ENCODE measurements at regions not wholly inside any gene's neighbourhood (a gene's known extent, or its start where the extent isn't known, plus 50 kb on each side); places are given as distances from the start of the nearest gene placed in this dataset.
A peak's percentile ranks its signal among the peaks of the same experiment; 100 is the strongest.

DNA sequence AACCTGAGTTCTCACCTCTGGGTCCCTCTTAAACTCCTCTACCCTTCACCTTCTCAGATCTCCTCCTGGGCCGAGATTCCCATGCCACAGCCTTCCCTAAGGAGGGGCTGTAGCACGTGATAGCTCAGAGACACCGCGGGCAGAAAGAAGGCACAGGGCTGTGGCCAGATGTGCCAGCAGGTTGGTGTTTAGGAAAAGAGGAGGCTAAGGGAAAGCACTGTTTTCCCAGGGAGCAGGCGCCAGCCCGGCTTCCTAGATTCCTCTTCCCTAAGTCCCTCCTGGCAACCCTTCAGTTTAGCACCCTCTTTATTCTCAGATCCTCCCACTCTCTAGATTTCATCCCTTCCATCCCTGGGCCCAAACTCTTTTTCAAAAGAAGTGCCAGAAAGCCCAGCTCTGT is 59.4 kb upstream of the CCNG1 start:
- H3K4me1 ChIP-seq (ENCODE audit: insufficient read depth), result peaks cover 2% of the 10 kb centered on the region
- no peaks in the 10 kb centered on the region for H3K9me3 ChIP-seq
- no peak for DNase-seq
- H3K27ac ChIP-seq, result no peak overlapping the region
- H3K27me3 ChIP-seq, result no peaks in the 10 kb centered on the region
- WGBS, 3 donors, result 84 to 86% (median 85%) methylated on average over 6 of the region's 6 CpGs
- no peaks in the 10 kb centered on the region for H3K36me3 ChIP-seq
- TF ChIP-seq POLR2A (IDR thresholded peaks at IDR 0.05), result no peak
- no peak for TF ChIP-seq EP300 (IDR thresholded peaks at IDR 0.05)
- TF ChIP-seq, protein P1, sequence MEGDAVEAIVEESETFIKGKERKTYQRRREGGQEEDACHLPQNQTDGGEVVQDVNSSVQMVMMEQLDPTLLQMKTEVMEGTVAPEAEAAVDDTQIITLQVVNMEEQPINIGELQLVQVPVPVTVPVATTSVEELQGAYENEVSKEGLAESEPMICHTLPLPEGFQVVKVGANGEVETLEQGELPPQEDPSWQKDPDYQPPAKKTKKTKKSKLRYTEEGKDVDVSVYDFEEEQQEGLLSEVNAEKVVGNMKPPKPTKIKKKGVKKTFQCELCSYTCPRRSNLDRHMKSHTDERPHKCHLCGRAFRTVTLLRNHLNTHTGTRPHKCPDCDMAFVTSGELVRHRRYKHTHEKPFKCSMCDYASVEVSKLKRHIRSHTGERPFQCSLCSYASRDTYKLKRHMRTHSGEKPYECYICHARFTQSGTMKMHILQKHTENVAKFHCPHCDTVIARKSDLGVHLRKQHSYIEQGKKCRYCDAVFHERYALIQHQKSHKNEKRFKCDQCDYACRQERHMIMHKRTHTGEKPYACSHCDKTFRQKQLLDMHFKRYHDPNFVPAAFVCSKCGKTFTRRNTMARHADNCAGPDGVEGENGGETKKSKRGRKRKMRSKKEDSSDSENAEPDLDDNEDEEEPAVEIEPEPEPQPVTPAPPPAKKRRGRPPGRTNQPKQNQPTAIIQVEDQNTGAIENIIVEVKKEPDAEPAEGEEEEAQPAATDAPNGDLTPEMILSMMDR (IDR thresholded peaks at IDR 0.05), result no peak
- intact Hi-C loops (cut with DNase I), result no loop called here
- no peak overlapping the region for H3K4me3 ChIP-seq

DNA sequence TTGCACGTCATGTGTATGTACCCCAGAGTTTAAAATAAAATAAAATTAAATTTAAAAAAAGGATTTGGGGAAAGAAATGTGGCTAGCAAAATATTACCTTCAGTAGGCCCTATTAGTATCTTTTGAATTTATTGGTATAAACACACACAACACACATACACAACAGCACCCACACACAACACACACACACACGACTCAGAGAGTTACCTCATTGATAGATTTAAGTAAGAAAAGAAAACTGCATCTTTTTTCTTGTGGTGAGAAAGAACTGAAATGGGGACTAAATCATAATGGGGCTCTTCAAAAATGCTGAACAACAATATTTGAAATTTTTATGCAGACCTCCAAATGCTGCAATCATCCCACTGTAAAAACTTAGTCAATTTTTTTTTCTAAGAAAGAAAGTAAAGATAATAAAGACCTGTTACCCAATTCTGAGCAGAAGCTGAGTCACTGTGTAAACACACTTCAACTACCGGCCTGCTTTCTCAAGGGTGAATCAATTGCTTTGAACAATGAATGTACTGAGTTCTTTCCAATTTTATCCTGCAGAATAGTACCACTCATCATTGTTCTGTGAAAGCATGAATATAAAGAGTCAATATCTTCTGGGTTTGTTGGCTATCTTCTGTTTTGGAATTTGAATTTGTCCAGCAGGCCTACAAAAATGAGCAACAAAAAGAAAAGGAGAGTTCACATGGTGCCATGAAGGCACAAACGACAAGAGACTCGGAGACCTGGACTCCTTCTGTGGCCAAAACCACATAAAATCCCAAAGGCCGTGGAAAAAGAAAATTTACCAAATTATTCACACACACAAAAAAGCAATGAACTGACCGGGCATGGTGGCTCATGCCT is 57.9 kb upstream of the CCNG1 start:
- intact Hi-C loops (cut with DNase I), result no loop called here
- WGBS, 3 donors, result 32 to 59% (median 42%) methylated on average over 7 of the region's 7 CpGs
- no peak for TF ChIP-seq POLR2A (IDR thresholded peaks at IDR 0.05)
- TF ChIP-seq, protein P1 (IDR thresholded peaks at IDR 0.05), result no peak
- TF ChIP-seq EP300 (IDR thresholded peaks at IDR 0.05), result no peak
- no peak for DNase-seq
- Histone ChIP-seq H3K36me3 (no peaks in the 10 kb centered on the region), H3K27me3 (no peaks in the 10 kb centered on the region), H3K4me3 (no peak overlapping the region), H3K27ac (peak overlapping the region in 1 of 2 donors; percentile 20), H3K9me3 (no peaks in the 10 kb centered on the region), H3K4me1 (ENCODE audit: insufficient read depth) (peaks cover 2% of the 10 kb centered on the region)

DNA sequence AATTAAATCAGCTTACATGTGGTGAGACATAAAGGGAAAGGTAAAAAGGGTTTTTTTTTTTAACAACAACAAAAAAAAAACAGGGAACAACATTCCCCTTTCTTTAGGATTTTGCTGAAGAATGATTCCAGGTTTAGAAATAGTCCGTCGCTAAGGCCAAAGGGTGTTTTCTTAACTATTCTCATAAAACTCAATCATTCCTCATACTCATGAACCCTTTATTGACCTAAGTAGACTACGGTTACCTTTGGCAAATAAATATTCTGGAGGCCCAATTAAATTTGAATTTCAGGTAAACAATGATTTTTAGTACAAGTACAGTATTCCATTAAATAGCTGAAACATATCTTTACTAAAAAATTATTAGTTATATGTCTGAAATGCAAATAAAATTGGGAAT is 55.6 kb upstream of the CCNG1 start:
- Histone ChIP-seq H3K9me3 (no peaks in the 10 kb centered on the region), H3K36me3 (no peaks in the 10 kb centered on the region), H3K4me3 (no peak overlapping the region), H3K4me1 (ENCODE audit: insufficient read depth) (peaks cover 5% of the 10 kb centered on the region), H3K27me3 (no peaks in the 10 kb centered on the region), H3K27ac (no peak overlapping the region)
- TF ChIP-seq, protein P1 (IDR thresholded peaks at IDR 0.05), result no peak
- TF ChIP-seq POLR2A (IDR thresholded peaks at IDR 0.05) (no peak), EP300 (IDR thresholded peaks at IDR 0.05) (no peak)
- DNase-seq, result no peak
- intact Hi-C loops (cut with DNase I), result no loop called here
- 92 to 94% (median 93%) methylated on average over 3 of the region's 3 CpGs for WGBS, 3 donors

DNA sequence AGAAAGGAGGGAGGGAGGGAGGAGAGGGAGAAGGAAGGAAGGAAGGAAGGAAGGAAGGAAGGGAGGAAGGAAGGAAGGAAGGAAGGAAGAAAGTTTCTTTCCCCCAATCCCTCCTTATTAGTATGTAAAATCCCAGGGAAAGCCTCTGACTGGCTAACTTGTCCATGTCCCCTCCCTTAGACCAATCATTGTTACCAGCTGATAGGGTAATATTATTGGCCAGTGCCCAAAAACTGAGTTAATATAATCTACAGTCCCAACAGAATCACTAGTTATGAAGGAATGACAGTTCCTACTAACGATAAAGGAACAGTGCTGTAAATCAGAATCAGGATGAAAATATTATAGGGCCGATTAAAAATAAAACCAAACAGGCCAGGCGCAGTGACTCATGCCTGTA is 53.6 kb upstream of the CCNG1 start:
- no peaks in the 10 kb centered on the region for H3K9me3 ChIP-seq
- WGBS, 3 donors, result 41 to 74% (median 66%) methylated on average over 3 of the region's 3 CpGs
- H3K36me3 ChIP-seq, result no peaks in the 10 kb centered on the region
- no peak for DNase-seq
- TF ChIP-seq, protein P1 (IDR thresholded peaks at IDR 0.05), result no peak
- TF ChIP-seq EP300 (IDR thresholded peaks at IDR 0.05) (no peak), POLR2A (IDR thresholded peaks at IDR 0.05) (no peak)
- intact Hi-C loops (cut with DNase I), result no loop called here
- no peak overlapping the region for H3K4me3 ChIP-seq
- H3K27me3 ChIP-seq, result no peaks in the 10 kb centered on the region
- H3K27ac ChIP-seq, result no peak overlapping the region
- H3K4me1 ChIP-seq (ENCODE audit: insufficient read depth), result peaks cover 5% of the 10 kb centered on the region

All from ovary (tissue), 7 donors.